K562 (cell line): ENCODE measurements at regions not wholly inside any gene's neighbourhood (a gene's known extent, or its start where the extent isn't known, plus 50 kb on each side); places are given as distances from the start of the nearest gene placed in this dataset.

Experiments used
- ARID3A ChIP-seq: IDR thresholded peaks from 2 replicates; pipeline ENCODE4 v1.6.1; 2012; ENCODE audit warnings: low read depth, low read length, improper control_type of control experiment, borderline replicate concordance
- CBX3 ChIP-seq, 2 experiments: IDR thresholded peaks; 1 replicate in 1 of 2; 2 replicates in 1 of 2; pipeline ENCODE4 v1.6.1; 2012; ENCODE audit warnings: inconsistent platforms in 2 of 2, low read length in 2 of 2, borderline replicate concordance in 1 of 2, control low read depth in 1 of 2
- CC2D1A ChIP-seq: fragments of 450-650 bp; IDR thresholded peaks from 2 replicates; pipeline ENCODE4 v1.6.1; 2017; ENCODE audit warnings: mild to moderate bottlenecking
- CTCF ChIP-seq, 3 experiments: IDR thresholded peaks in 2 of 3; conservative IDR thresholded peaks in 1 of 3; 2 replicates each; pipeline ENCODE4 v1.5.1; 2011 to 2012; ENCODE audit warnings: low read length in 3 of 3, mild to moderate bottlenecking in 3 of 3, control low read depth in 2 of 3, improper control_type of control experiment in 1 of 3, inconsistent platforms in 1 of 3, low read depth in 1 of 3, mixed read lengths in 1 of 3, moderate library complexity in 1 of 3; ENCODE audit not compliant: insufficient read depth in 2 of 3
- EZH2 ChIP-seq: IDR thresholded peaks from 2 replicates; pipeline ENCODE4 v1.6.1; 2012; ENCODE audit warnings: low read depth, mild to moderate bottlenecking, inconsistent platforms, low read length, borderline replicate concordance
- HDAC1 ChIP-seq, 2 experiments: fragments of 450-650 bp; IDR thresholded peaks; 2 replicates each; pipeline ENCODE4 v1.6.1; 2016 to 2017; ENCODE audit warnings: inconsistent platforms in 1 of 2, mild to moderate bottlenecking in 1 of 2, moderate library complexity in 1 of 2
- MAFG ChIP-seq: fragments of 450-650 bp; conservative IDR thresholded peaks from 2 replicates; pipeline ENCODE4 v1.6.1; 2016; ENCODE audit warnings: missing genetic modification characterization, missing compliant biosample characterization
- MED1 ChIP-seq: sonication (generic); formaldehyde crosslinking; IDR thresholded peaks from 2 replicates; pipeline ENCODE4 v1.8.1; 2023; ENCODE audit warnings: missing genetic modification reagents, borderline replicate concordance
- NR1H2 ChIP-seq: sonication (generic); formaldehyde crosslinking; IDR thresholded peaks from 2 replicates; pipeline ENCODE4 v1.4.0; 2020; ENCODE audit warnings: mild to moderate bottlenecking, missing genetic modification reagents
- PML ChIP-seq: IDR thresholded peaks from 2 replicates; pipeline ENCODE4 v1.6.1; 2012; ENCODE audit warnings: low read length, inconsistent platforms
- POLR2G ChIP-seq: fragments of 200-400 bp; formaldehyde crosslinking; IDR thresholded peaks from 2 replicates; pipeline ENCODE4 v1.6.1; 2017; ENCODE audit warnings: low read depth, mild to moderate bottlenecking, antibody characterized with exemption, low read length, moderate library complexity
- RFX5 ChIP-seq: IDR thresholded peaks from 2 replicates; pipeline ENCODE4 v1.6.1; 2011; ENCODE audit warnings: low read depth, mild to moderate bottlenecking, improper control_type of control experiment, low read length
- TBL1XR1 ChIP-seq, 2 experiments: IDR thresholded peaks; 2 replicates each; pipeline ENCODE4 v1.6.1; 2012; ENCODE audit warnings: improper control_type of control experiment in 2 of 2, low read length in 2 of 2, mild to moderate bottlenecking in 1 of 2
- ZBTB43 ChIP-seq: sonication (generic); formaldehyde crosslinking; IDR thresholded peaks from 2 replicates; pipeline ENCODE4 v1.8.0; 2023; ENCODE audit warnings: mild to moderate bottlenecking, missing genetic modification reagents

GRCh38 chr14:87179936-87180335, 813.0 kb downstream of the GALC start:
- TF ChIP-seq CC2D1A, result no peak
- TF ChIP-seq NR1H2 (CRISPR knock-in tag), result no peak
- no peak for TF ChIP-seq PML
- no peak for TF ChIP-seq EZH2
- no peak for TF ChIP-seq CTCF (IDR thresholded peaks at IDR 0.05 in 2 of 3, conservative IDR thresholded peaks at IDR 0.05 in 1 of 3; ENCODE audit: insufficient read depth in 2 of 3, low read depth in 1 of 3, low read length in 3 of 3)
- TF ChIP-seq RFX5, result no peak
- TF ChIP-seq MAFG (tag), result no peak
- no peak for TF ChIP-seq POLR2G
- no peak for TF ChIP-seq TBL1XR1 (IDR thresholded peaks at IDR 0.05; ENCODE audit: low read length in 2 of 2)
- TF ChIP-seq MED1 (CRISPR knock-in tag), result no peak
- no peak for TF ChIP-seq CBX3 (IDR thresholded peaks at IDR 0.05; ENCODE audit: borderline replicate concordance in 1 of 2, low read length in 2 of 2)
- TF ChIP-seq ZBTB43, result no peak
- no peak for TF ChIP-seq ARID3A
- TF ChIP-seq HDAC1 (IDR thresholded peaks at IDR 0.05), result no peak
